ENCODE measurements at regions not wholly inside any gene's neighbourhood (a gene's known extent, or its start where the extent isn't known, plus 50 kb on each side); places are given as distances from the start of the nearest gene placed in this dataset.

DNA sequence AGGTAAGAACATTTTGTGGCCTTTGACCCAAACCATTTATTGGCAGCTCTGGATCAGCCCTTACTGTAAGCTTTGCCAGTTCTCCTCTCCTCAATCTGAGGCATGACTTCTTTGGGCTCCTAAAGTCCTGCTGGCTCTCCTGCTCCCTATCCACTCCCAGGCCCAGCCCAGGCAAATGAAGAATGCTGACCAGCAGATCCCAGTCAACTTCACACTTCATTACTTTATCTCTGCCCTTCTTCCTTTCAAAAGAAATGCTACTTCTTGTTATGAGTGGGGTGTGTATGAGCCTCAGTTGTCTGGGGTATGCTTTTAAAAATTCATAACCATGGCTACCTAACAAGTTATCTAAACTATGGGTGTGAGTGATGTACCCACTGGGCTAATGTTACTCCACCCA lies 479.6 kb downstream of the ACTL7B start:
- no peak overlapping the region for H3K4me3 ChIP-seq (ENCODE audit: low read length)
- TF ChIP-seq, protein P1, sequence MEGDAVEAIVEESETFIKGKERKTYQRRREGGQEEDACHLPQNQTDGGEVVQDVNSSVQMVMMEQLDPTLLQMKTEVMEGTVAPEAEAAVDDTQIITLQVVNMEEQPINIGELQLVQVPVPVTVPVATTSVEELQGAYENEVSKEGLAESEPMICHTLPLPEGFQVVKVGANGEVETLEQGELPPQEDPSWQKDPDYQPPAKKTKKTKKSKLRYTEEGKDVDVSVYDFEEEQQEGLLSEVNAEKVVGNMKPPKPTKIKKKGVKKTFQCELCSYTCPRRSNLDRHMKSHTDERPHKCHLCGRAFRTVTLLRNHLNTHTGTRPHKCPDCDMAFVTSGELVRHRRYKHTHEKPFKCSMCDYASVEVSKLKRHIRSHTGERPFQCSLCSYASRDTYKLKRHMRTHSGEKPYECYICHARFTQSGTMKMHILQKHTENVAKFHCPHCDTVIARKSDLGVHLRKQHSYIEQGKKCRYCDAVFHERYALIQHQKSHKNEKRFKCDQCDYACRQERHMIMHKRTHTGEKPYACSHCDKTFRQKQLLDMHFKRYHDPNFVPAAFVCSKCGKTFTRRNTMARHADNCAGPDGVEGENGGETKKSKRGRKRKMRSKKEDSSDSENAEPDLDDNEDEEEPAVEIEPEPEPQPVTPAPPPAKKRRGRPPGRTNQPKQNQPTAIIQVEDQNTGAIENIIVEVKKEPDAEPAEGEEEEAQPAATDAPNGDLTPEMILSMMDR (conservative IDR thresholded peaks at IDR 0.05; ENCODE audit: low read length): no peak
- DNase-seq (ENCODE audit: low read depth): no peak

DNA sequence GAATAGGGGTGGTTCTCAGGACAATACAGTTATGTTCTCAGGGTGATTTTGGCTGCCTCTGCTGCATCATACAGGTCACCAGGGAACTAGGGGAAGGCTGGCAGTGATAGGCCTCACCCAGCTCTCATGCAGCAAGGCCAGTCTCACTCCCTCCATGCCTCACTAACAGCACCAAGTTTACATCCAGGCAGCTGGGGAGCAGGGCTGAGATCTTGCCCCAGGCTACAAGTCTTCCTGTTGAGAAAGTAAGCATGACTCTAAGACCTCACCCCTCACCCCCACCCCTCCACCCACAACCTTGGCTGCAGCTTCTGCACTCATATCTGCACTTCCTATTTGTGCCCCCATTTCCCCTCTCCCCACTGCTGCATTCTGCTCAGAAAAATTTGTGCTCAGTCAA lies 481.2 kb downstream of the ACTL7B start:
- no peak for DNase-seq (ENCODE audit: low read depth)
- TF ChIP-seq, protein P1 (conservative IDR thresholded peaks at IDR 0.05; ENCODE audit: low read length): no peak
- no peak overlapping the region for H3K4me3 ChIP-seq (ENCODE audit: low read length)

DNA sequence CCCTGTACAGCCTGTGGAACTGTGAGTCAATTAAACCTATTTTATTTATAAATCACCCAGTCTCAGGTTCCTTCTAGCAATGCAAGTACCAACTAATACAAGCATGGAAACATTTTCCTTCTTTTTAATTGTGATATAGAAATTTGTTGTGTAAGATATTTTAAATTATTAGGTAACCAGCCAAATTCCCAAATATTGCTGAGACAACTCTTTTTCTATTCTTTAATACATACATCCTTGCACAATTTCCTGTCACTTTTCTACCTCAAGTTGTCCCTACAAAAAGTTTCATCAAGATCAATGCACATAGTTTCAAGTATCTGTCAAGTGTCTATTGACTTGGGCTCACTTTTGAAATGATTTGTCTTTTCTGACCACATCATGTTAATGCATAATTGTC lies 488.6 kb downstream of the ACTL7B start:
- no peak for DNase-seq (ENCODE audit: low read depth)
- TF ChIP-seq, protein P1 (conservative IDR thresholded peaks at IDR 0.05; ENCODE audit: low read length): no peak
- no peak overlapping the region for H3K4me3 ChIP-seq (ENCODE audit: low read length)

DNA sequence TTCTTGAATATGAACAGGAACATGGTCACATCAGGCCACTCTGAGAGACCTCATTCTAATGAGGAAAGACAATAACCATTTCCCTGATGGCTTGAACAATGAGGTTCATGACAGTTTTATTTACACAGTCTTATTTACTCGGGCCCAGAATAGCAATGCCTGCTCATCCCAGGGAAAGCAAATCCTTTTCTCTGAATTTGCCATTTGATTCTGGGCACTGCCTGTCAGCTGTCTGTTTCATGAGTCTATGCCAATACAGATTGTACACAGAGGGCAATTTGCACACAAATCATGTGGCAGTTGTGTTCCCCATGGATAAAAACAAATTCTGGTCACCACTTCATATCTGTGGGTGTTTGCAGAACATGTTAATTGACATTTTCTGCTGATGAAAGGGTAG lies 492.5 kb downstream of the ACTL7B start:
- no peak for DNase-seq (ENCODE audit: low read depth)
- H3K4me3 ChIP-seq (ENCODE audit: low read length): no peak overlapping the region
- TF ChIP-seq, protein P1 (conservative IDR thresholded peaks at IDR 0.05; ENCODE audit: low read length): no peak

DNA sequence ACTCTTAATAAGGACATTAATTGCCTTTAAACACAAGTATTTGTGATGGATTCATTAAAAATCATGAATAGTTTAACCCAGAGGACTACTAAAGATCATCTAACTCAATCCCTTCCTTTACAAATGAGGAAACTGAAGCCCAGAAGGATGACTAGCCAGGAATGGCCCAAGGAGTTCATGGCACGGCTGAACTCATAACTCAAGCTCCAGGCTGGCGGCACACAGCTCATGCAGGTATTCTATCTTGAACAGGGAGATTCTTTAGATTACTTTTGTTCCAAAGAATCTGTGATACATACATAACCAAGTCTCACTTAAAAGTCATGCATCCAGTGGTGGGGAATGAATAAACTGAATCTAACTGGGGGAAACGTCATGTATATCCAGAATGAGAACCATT lies 495.5 kb downstream of the ACTL7B start:
- DNase-seq (ENCODE audit: low read depth): no peak
- TF ChIP-seq, protein P1 (conservative IDR thresholded peaks at IDR 0.05; ENCODE audit: low read length): no peak
- no peak overlapping the region for H3K4me3 ChIP-seq (ENCODE audit: low read length)

DNA sequence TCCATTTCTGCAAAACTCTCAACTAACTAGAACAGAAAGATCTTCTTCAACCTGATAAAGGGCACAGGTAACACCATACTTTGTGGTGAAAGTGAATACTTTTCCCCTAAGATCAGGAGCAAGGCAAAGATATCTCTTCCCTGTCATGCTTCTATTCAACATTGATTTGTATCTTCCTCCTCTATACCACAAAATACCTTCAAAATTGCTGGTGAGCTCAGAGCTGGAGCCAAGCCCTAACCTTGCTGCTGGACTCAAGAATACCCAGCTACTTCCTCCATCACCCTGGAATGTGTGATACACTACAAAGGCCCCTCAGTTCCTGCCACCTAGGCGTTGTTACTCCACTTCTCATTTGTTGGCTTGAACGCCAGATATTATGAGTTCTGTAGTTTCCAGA lies 499.0 kb downstream of the ACTL7B start:
- DNase-seq (ENCODE audit: low read depth): peak; percentile 11
- TF ChIP-seq, protein P1 (conservative IDR thresholded peaks at IDR 0.05; ENCODE audit: low read length): no peak

DNA sequence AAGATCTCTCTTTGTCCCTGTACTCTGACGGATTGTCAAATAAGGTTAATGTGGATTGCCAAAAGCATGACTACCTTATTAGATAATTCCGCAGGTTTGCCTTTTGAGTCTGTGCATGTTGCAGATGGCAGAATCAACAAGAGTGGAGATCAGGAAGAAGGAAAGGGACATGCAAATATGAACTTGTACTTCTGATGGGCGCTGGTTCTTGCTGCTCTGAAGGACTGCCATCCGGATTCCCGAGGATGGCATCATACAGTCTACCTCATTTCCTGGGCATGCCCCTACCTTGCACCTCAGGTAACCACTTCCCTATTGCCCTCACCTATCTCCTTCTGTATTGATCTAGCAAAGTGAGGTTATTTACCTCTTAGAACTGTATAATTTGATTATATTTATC lies 504.2 kb downstream of the ACTL7B start:
- DNase-seq (ENCODE audit: low read depth): no peak
- TF ChIP-seq, protein P1 (conservative IDR thresholded peaks at IDR 0.05; ENCODE audit: low read length): no peak
- no peak overlapping the region for H3K4me3 ChIP-seq (ENCODE audit: low read length)

More for the DNA sequence above, 499.0 kb downstream of the ACTL7B start:
- no peak overlapping the region for H3K4me3 ChIP-seq (ENCODE audit: low read length)

Data from AG10803 (cell line).